GM12891 (cell line): ENCODE measurements at regions not wholly inside any gene's neighbourhood (a gene's known extent, or its start where the extent isn't known, plus 50 kb on each side); places are given as distances from the start of the nearest gene placed in this dataset.

ENCODE experiments used
- DNase-seq: peaks from one replicate; pipeline ENCODE4 v3.0.0; 2011; ENCODE audit warnings: low spot score; ENCODE audit not compliant: insufficient read length
- FAIRE-seq: peaks from 2 replicates; lab custom pipeline; 2011; peaks lifted over from hg19 to GRCh38; lab: Jason Lieb, UNC
- PAX5 ChIP-seq: IDR thresholded peaks from 2 replicates; pipeline ENCODE4 v1.6.1; 2011; ENCODE audit warnings: low read length, moderate library complexity, mild to moderate bottlenecking; ENCODE audit not compliant: insufficient read depth, severe bottlenecking
- POLR2A ChIP-seq: IDR thresholded peaks from 2 replicates; pipeline ENCODE4 v1.6.1; 2011; ENCODE audit warnings: low read depth, low read length, control low read depth
- POLR2AphosphoS5 ChIP-seq: IDR thresholded peaks from 2 replicates; pipeline ENCODE4 v1.6.1; 2011; ENCODE audit warnings: low read depth, low read length, control low read depth
- POU2F2 ChIP-seq: IDR thresholded peaks from 2 replicates; pipeline ENCODE4 v1.6.1; 2011; ENCODE audit warnings: low read depth, mild to moderate bottlenecking, control low read depth, low read length, moderate library complexity
- SPI1 ChIP-seq: IDR thresholded peaks from 2 replicates; pipeline ENCODE4 v1.6.1; 2011; ENCODE audit warnings: low read depth, low read length, control low read depth
- TAF1 ChIP-seq: IDR thresholded peaks from 2 replicates; pipeline ENCODE4 v1.6.1; 2011; ENCODE audit warnings: low read depth, low read length, control low read depth

DNA sequence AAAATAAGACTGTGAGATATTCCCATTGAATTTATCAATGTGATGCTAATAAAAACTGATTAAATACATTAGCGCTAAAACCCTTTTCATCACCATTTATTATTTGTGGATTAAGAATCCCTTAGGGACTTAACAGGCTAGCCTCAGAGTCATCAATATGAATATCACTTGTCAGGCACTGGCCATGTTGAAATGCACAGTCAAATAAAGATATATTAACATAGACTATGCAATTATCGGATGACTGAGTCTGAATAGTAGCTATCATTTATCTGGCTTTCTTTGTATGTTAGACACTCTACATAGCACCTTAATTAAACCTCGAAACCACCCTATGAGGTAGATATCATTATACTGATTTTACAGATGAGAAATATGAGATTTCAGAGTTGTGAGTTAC is 213.6 kb downstream of the RDH14 start:
- no peak for TF ChIP-seq POLR2A
- TF ChIP-seq POLR2AphosphoS5: no peak
- TF ChIP-seq POU2F2: no peak
- TF ChIP-seq PAX5: no peak
- TF ChIP-seq TAF1: no peak
- no peak for TF ChIP-seq SPI1
- DNase-seq: no peak
- FAIRE-seq: no peak

GRCh38 chr2:18346344-18346743 is 214.1 kb downstream of the RDH14 start:
- DNase-seq (no peak), FAIRE-seq (no peak)
- TF ChIP-seq POLR2AphosphoS5: no peak
- no peak for TF ChIP-seq PAX5
- no peak for TF ChIP-seq POLR2A
- TF ChIP-seq TAF1: no peak
- no peak for TF ChIP-seq SPI1
- no peak for TF ChIP-seq POU2F2

DNA sequence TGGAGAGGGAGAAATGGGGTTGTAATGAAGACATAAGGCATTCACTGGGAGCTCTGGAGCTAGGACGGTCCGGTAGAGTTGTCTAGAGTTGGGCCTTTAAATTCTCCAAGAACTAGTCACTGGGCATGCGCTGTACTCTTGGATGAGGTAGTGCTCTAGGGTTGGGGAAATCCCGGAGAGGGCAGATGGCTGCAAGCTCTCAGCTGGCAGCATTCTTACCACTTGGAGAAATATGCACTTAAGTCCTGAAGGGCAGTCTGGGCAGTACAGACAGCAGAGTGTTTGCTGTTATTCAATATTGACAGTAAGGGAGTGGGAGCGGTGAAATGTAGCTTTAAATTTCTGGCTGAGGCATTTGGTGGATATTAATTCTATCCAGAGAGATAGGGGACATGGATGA is 214.6 kb downstream of the RDH14 start:
- no peak for TF ChIP-seq TAF1
- TF ChIP-seq SPI1: no peak
- no peak for TF ChIP-seq POU2F2
- no peak for TF ChIP-seq POLR2AphosphoS5
- no peak for TF ChIP-seq PAX5
- TF ChIP-seq POLR2A: no peak
- DNase-seq: no peak

DNA sequence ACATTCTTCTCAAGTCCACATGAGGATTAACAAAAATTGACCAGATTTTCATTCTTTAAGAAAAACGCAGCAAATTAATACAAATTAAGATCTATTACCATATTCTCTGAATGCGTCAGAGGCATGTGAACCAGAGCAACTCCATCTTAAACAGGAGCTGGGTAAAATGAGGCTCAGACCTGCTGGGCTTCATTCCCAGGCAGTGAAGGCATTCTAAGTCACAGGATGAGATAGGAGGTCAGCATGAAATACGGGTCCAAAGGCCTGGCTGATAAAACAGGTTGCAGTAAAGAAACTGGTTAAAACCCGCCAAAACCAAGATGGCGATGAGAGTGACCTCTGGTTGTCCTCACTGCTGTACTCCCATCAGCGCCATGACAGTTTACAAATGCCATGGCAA is 217.6 kb downstream of the RDH14 start:
- DNase-seq: no peak
- FAIRE-seq: no peak
- TF ChIP-seq POLR2AphosphoS5 (no peak), SPI1 (no peak), PAX5 (no peak), POU2F2 (no peak)

More for the DNA sequence above, 214.6 kb downstream of the RDH14 start:
- FAIRE-seq: no peak

GRCh38 chr2:18339326-18339725 is 221.1 kb downstream of the RDH14 start:
- FAIRE-seq (no peak), DNase-seq (no peak)
- TF ChIP-seq POLR2AphosphoS5 (no peak), POU2F2 (no peak), PAX5 (no peak), POLR2A (no peak), TAF1 (no peak), SPI1 (no peak)

GRCh38 chr2:18336975-18337374 is 223.5 kb downstream of the RDH14 start:
- FAIRE-seq: no peak
- DNase-seq: no peak
- TF ChIP-seq TAF1 (no peak), POLR2AphosphoS5 (no peak), SPI1 (no peak), PAX5 (no peak), POLR2A (no peak), POU2F2 (no peak)

GRCh38 chr2:18332477-18332876 is 228.0 kb downstream of the RDH14 start:
- FAIRE-seq: no peak
- TF ChIP-seq POLR2AphosphoS5: no peak
- TF ChIP-seq SPI1: no peak
- TF ChIP-seq POLR2A: no peak
- no peak for TF ChIP-seq PAX5
- no peak for TF ChIP-seq POU2F2
- no peak for TF ChIP-seq TAF1

GRCh38 chr2:18325118-18325517 is 235.3 kb downstream of the RDH14 start:
- TF ChIP-seq POLR2A: no peak
- TF ChIP-seq TAF1: no peak

More at GRCh38 chr2:18332477-18332876, 228.0 kb downstream of the RDH14 start:
- no peak for DNase-seq

GRCh38 chr2:18319987-18320386 is 240.5 kb downstream of the RDH14 start:
- DNase-seq: no peak
- no peak for FAIRE-seq
- no peak for TF ChIP-seq POLR2AphosphoS5
- no peak for TF ChIP-seq TAF1
- TF ChIP-seq PAX5: no peak
- TF ChIP-seq SPI1: no peak
- no peak for TF ChIP-seq POU2F2
- TF ChIP-seq POLR2A: no peak

More at GRCh38 chr2:18325118-18325517, 235.3 kb downstream of the RDH14 start:
- DNase-seq (no peak), FAIRE-seq (no peak)

DNA sequence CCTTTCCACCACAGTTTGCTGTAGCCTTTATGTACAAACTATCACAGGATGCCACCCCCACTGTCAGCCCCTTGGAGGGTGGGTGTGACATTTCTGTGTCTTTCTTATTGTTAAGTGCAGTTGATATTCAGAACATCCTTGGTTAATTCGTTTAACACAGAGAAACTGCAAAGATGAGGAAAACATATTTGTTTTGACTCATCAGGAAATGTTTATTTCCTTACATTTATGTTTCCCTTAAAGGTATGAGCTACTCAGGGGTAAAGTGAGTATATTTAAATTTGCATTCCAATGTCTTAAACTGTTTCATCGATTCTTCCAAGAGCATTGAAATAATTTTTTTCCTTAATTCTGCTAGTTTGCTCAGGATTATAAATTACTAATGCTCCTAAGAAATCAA is 243.4 kb downstream of the RDH14 start:
- no peak for FAIRE-seq

More for the DNA sequence above, 243.4 kb downstream of the RDH14 start:
- no peak for TF ChIP-seq TAF1
- no peak for TF ChIP-seq SPI1
- TF ChIP-seq POU2F2: no peak
- no peak for TF ChIP-seq POLR2A
- TF ChIP-seq POLR2AphosphoS5: no peak
- TF ChIP-seq PAX5: no peak
- DNase-seq: no peak
